ENCODE measurements at regions not wholly inside any gene's neighbourhood (a gene's known extent, or its start where the extent isn't known, plus 50 kb on each side); places are given as distances from the start of the nearest gene placed in this dataset.

GRCh38 chr16:77499373-77500285, 64.8 kb upstream of the ADAMTS18 start:
- POLR2A ChIA-PET, result interaction anchor here (0.6 kb wide), 1 partner anchor 59 kb away, joined by 3 read pairs; no protein-coding TSS in a partner anchor
- intact Hi-C loops (cut with micrococcal nuclease; ENCODE audit: unreplicated experiment), result no loop called here
- no TSS peak for BruUV-seq (replicated peaks)
- H3K27me3 ChIP-seq (ENCODE audit: control insufficient read depth in 1 of 2, insufficient read depth in 2 of 2, low read length in 2 of 2), result no peaks in the 10 kb centered on the region
- no peaks in the 10 kb centered on the region for H3K9me3 ChIP-seq (ENCODE audit: low read length)
- H3K79me2 ChIP-seq (ENCODE audit: insufficient read depth, low read length), result no peaks in the 10 kb centered on the region
- no peak overlapping the region for H3K27ac ChIP-seq (ENCODE audit: extremely low read length, insufficient read depth, low read length)
- H3K36me3 ChIP-seq (replicated peaks in 1 of 2; ENCODE audit: control insufficient read depth in 1 of 2, insufficient read depth in 2 of 2, low read length in 2 of 2), result no peaks in the 10 kb centered on the region
- no peaks in the 10 kb centered on the region for H4K20me1 ChIP-seq (ENCODE audit: insufficient read depth, low read length)
- no peak overlapping the region for H2AFZ ChIP-seq (ENCODE audit: low read length)
- H3K4me3 ChIP-seq (replicated peaks in 1 of 3; ENCODE audit: insufficient read depth in 1 of 3, low read depth in 2 of 3, low read length in 3 of 3), result no peak overlapping the region
- in situ Hi-C loops (cut with HindIII; ENCODE audit: extremely low pct_ligation_motif_present, low pct_unique_long_range_greater_than_20kb), result no loop called here
- no peak overlapping the region for H3K9ac ChIP-seq (ENCODE audit: insufficient read depth, low read depth, low read length)
- WGBS (ENCODE audit: low lambda C conversion rate), result 10% methylated on average over 12 of the region's 12 CpGs
- H3K4me2 ChIP-seq (ENCODE audit: low read depth, low read length), result no peak overlapping the region
- no peak for DNase-seq (ENCODE audit: low spot score)
- no peak for FAIRE-seq
- TF ChIP-seq ATRX (CRISPR knock-in tag; IDR thresholded peaks at IDR 0.05; ENCODE audit: borderline replicate concordance) (no peak), AHR (CRISPR knock-in tag; IDR thresholded peaks at IDR 0.05) (no peak), PCBP1 (IDR thresholded peaks at IDR 0.05; ENCODE audit: borderline replicate concordance, low read depth, low read length) (no peak), ZEB1 (IDR thresholded peaks at IDR 0.05; ENCODE audit: insufficient replicate concordance, low read depth) (no peak), ZNF44 (CRISPR knock-in tag; IDR thresholded peaks at IDR 0.05) (no peak), ZMYM2 (CRISPR knock-in tag; IDR thresholded peaks at IDR 0.05) (no peak), EHMT2 (IDR thresholded peaks at IDR 0.05; ENCODE audit: borderline replicate concordance, low read depth, low read length) (no peak), SNAPC2 (CRISPR knock-in tag; IDR thresholded peaks at IDR 0.05) (no peak), PHF8 (CRISPR knock-in tag; IDR thresholded peaks at IDR 0.05) (no peak), TMF1 (CRISPR knock-in tag; IDR thresholded peaks at IDR 0.05; ENCODE audit: low read depth) (no peak), RCOR2 (CRISPR knock-in tag; IDR thresholded peaks at IDR 0.05) (no peak), ZNF557 (CRISPR knock-in tag; IDR thresholded peaks at IDR 0.05) (no peak), TAF1 (CRISPR knock-in tag; IDR thresholded peaks at IDR 0.05) (no peak), ZFP37 (CRISPR knock-in tag; IDR thresholded peaks at IDR 0.05; ENCODE audit: borderline replicate concordance) (no peak), MTA3 (CRISPR knock-in tag; IDR thresholded peaks at IDR 0.05) (no peak), HES4 (CRISPR knock-in tag; IDR thresholded peaks at IDR 0.05; ENCODE audit: borderline replicate concordance) (no peak), EEA1 (CRISPR knock-in tag; IDR thresholded peaks at IDR 0.05; ENCODE audit: borderline replicate concordance) (no peak)
- CTCF ChIA-PET (ENCODE audit: low intra/inter-chr PET ratio, low total read pairs), result no interaction called here
- ATAC-seq, result no peak
- H3K4me1 ChIP-seq (ENCODE audit: insufficient read depth, low read length), result no peaks in the 10 kb centered on the region

Measured in HepG2 (cell line).